ENCODE measurements at regions not wholly inside any gene's neighbourhood (a gene's known extent, or its start where the extent isn't known, plus 50 kb on each side); places are given as distances from the start of the nearest gene placed in this dataset.

GRCh38 chr18:9009703-9010488 lies 92.6 kb upstream of the NDUFV2 start:
- 89 to 92% methylated on average over 7 of the region's 7 CpGs for WGBS, 2 donors
- Histone ChIP-seq H3K9me3 (no peaks in the 10 kb centered on the region), H3K36me3 (no peaks in the 10 kb centered on the region), H3K27me3 (no peaks in the 10 kb centered on the region), H3K4me3 (replicated peaks in 1 of 3) (no peak overlapping the region), H3K4me1 (no peaks in the 10 kb centered on the region), H3K27ac (no peak overlapping the region)
- TF ChIP-seq CTCF (IDR thresholded peaks at IDR 0.05) (no peak), POLR2A (IDR thresholded peaks at IDR 0.05) (no peak)
- DNase-seq = no peak
- intact Hi-C loops (cut with DNase I) = no loop called here

- intact Hi-C loops (cut with DNase I) = no loop called here
- Histone ChIP-seq H3K4me3 (replicated peaks in 1 of 3) (no peak overlapping the region), H3K27me3 (no peaks in the 10 kb centered on the region), H3K36me3 (no peaks in the 10 kb centered on the region), H3K9me3 (no peaks in the 10 kb centered on the region), H3K4me1 (no peaks in the 10 kb centered on the region), H3K27ac (no peak overlapping the region)
- WGBS, 2 donors = 78 to 87% methylated on average over 5 of the region's 5 CpGs
- no peak for DNase-seq
- TF ChIP-seq POLR2A (IDR thresholded peaks at IDR 0.05) (no peak), CTCF (IDR thresholded peaks at IDR 0.05) (no peak)
Measured at GRCh38 chr18:9011431-9011830, 91.1 kb upstream of the NDUFV2 start.

GRCh38 chr18:9013926-9014373 lies 88.5 kb upstream of the NDUFV2 start:
- DNase-seq = no peak
- Histone ChIP-seq H3K4me3 (replicated peaks in 1 of 3) (no peak overlapping the region), H3K27me3 (no peaks in the 10 kb centered on the region), H3K9me3 (no peaks in the 10 kb centered on the region), H3K27ac (no peak overlapping the region), H3K4me1 (peaks cover 0 to 10% of the 10 kb centered on the region in 2 donors), H3K36me3 (no peaks in the 10 kb centered on the region)
- WGBS, 2 donors = 96 to 98% methylated on average over 2 of the region's 2 CpGs
- intact Hi-C loops (cut with DNase I) = no loop called here
- TF ChIP-seq POLR2A (IDR thresholded peaks at IDR 0.05) (no peak), CTCF (IDR thresholded peaks at IDR 0.05) (no peak)

- no peaks in the 10 kb centered on the region for H3K36me3 ChIP-seq
- H3K4me3 ChIP-seq (replicated peaks in 1 of 3) = no peak overlapping the region
- no peaks in the 10 kb centered on the region for H3K9me3 ChIP-seq
- peaks cover 0 to 10% of the 10 kb centered on the region in 2 donors for H3K4me1 ChIP-seq
- DNase-seq = no peak
- intact Hi-C loops (cut with DNase I) = no loop called here
- no peaks in the 10 kb centered on the region for H3K27me3 ChIP-seq
- whole genome bisulfite sequencing, 2 donors = 95% methylated on average over 3 of the region's 3 CpGs
- TF ChIP-seq CTCF (IDR thresholded peaks at IDR 0.05) (no peak), POLR2A (IDR thresholded peaks at IDR 0.05) (no peak)
- no peak overlapping the region for H3K27ac ChIP-seq
Measured at GRCh38 chr18:9015689-9016088, 86.8 kb upstream of the NDUFV2 start.

- H3K9me3 ChIP-seq = no peaks in the 10 kb centered on the region
- no peaks in the 10 kb centered on the region for H3K27me3 ChIP-seq
- TF ChIP-seq POLR2A (IDR thresholded peaks at IDR 0.05) (no peak), CTCF (IDR thresholded peaks at IDR 0.05) (no peak)
- DNase-seq = no peak
- H3K36me3 ChIP-seq = no peaks in the 10 kb centered on the region
- 53 to 77% methylated on average over 12 to 16 of the region's 16 CpGs for WGBS, 2 donors
- intact Hi-C loops (cut with DNase I) = no loop called here
- no peak overlapping the region for H3K4me3 ChIP-seq (replicated peaks in 1 of 3)
- H3K27ac ChIP-seq = peak overlapping the region; percentile 32 to 76 (median 64)
- peaks cover 0 to 10% of the 10 kb centered on the region in 2 donors for H3K4me1 ChIP-seq
Measured at GRCh38 chr18:9016633-9017166, 85.8 kb upstream of the NDUFV2 start.

Data from thyroid gland (tissue), 4 donors.